Epithelial cell of esophagus (primary cell): ENCODE measurements at regions not wholly inside any gene's neighbourhood (a gene's known extent, or its start where the extent isn't known, plus 50 kb on each side); places are given as distances from the start of the nearest gene placed in this dataset.

ENCODE experiments used
- DNase-seq: peaks from one replicate; pipeline ENCODE4 v3.0.0; 2010; ENCODE audit warnings: low read depth
- H3K4me3 ChIP-seq: 2 replicates; pipeline ENCODE4 v1.5.1; 2011; ENCODE audit warnings: mild to moderate bottlenecking, low read length, control low read depth
- TF ChIP-seq, protein P1 (sequence below): IDR thresholded peaks from 2 replicates; pipeline ENCODE4 v1.5.1; 2011; ENCODE audit warnings: low read depth, mild to moderate bottlenecking, low read length, control low read depth, inconsistent platforms; ENCODE audit not compliant: insufficient read depth; ENCODE audit errors: missing control alignments

DNA sequence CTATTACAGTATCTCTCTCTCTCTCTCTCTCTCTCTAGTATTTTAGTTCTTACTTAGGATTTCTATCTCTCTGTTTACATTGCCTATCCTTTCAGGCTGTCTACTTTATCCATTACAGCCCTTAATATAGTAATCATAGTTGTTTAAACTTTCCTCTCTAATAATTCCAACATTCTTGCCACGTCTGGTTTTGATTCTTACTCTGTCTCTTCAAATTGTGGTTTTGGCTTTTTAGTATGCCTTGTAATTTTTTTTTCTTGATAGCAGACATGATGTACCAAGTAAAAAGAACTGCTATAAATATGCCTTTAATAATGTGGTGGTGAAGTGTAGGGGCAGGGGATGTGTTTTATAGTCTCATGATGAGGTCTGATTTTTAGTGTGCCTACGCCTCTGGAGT lies 1809.5 kb upstream of the CELF4 start:
- no peak for DNase-seq
- TF ChIP-seq, protein P1, sequence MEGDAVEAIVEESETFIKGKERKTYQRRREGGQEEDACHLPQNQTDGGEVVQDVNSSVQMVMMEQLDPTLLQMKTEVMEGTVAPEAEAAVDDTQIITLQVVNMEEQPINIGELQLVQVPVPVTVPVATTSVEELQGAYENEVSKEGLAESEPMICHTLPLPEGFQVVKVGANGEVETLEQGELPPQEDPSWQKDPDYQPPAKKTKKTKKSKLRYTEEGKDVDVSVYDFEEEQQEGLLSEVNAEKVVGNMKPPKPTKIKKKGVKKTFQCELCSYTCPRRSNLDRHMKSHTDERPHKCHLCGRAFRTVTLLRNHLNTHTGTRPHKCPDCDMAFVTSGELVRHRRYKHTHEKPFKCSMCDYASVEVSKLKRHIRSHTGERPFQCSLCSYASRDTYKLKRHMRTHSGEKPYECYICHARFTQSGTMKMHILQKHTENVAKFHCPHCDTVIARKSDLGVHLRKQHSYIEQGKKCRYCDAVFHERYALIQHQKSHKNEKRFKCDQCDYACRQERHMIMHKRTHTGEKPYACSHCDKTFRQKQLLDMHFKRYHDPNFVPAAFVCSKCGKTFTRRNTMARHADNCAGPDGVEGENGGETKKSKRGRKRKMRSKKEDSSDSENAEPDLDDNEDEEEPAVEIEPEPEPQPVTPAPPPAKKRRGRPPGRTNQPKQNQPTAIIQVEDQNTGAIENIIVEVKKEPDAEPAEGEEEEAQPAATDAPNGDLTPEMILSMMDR = no peak
- H3K4me3 ChIP-seq = no peak overlapping the region

DNA sequence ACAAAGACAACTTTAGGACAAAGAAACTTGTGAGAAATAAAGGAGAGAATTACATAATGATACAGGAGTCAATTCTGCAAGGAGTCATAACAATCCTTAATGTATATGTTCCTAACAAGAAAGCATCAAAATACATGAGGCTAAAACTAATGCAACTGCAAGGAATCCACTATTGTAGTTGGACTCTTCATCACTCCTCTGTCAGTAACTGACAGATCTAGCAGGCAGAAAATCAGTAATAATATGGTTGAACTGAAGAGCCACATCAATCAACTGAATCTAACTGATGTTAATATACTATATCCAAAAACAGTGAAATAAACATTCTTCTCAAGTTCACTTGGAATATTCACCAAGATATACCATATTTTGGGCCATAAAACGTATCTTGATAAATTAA lies 1806.4 kb upstream of the CELF4 start:
- no peak for DNase-seq
- H3K4me3 ChIP-seq = no peak overlapping the region

DNA sequence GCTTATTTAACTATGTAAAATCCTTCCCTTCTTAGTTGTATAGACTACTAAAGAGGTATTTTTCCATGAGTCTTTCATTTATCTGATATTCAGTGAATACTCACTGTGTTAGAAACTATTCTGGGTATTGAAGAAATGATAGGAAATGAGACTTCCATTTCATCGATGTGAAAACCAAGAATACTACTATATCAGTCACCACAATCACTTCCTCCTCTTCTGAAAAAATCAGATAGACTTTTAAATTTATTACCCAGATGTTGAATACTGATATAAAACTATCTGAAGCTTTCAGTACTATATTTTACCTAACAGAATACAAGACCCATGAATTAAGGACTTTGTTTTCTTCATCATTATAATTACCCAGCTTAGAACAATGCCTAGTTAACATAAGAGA lies 1801.1 kb upstream of the CELF4 start:
- no peak for DNase-seq
- TF ChIP-seq, protein P1 = no peak
- no peak overlapping the region for H3K4me3 ChIP-seq

More for the DNA sequence above, 1806.4 kb upstream of the CELF4 start:
- TF ChIP-seq, protein P1 = no peak

DNA sequence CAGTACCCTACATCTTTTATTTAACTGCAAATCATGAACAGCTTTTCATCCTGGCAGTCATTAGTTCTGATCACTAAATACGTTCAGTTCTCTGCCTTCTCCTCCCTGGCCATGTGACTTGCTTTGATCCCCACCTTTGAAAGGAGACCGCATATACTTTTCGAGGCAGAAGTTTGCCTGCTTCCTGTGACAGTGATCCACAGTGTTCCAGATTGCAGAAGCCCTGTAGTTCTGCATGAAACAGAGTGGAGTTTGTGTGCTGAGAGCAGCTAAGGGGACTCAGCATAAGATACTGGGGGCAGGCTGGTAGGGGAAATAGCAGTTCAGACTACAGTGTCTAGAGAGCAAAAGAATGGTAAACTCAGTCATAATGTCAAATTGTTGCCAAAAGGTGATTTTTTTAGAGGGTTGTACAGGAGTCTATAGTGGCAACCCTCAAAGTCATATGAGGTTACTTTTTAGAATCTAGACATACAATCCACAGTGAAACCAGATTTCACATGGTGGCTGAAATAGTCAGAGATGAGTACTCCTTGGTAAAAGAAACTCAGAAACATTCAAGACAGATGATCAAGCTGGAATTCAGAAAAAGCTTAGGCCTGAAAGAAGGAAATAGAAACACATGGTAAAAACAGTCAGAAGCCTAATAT lies 1800.4 kb upstream of the CELF4 start:
- no peak for DNase-seq
- H3K4me3 ChIP-seq = no peak overlapping the region
- TF ChIP-seq, protein P1 = no peak

DNA sequence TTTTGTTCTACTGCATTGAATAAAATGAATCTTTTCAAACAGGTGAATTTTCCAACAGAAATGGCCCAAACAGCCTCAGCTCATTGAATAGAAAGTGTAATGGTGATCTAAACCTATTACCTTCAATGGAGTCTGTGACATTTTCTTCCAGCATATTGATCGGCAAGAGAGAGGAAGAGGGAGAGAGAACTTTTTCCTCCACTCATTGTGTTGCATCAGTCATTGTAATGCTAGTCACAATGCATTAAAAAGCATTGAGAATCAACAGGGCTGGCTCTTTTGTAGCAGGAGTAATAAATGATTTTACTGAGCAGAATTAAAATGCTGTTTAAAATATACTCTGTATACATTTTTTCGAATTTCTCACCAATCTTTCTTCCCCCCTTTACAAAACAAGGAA lies 1794.5 kb upstream of the CELF4 start:
- TF ChIP-seq, protein P1 = no peak
- no peak for DNase-seq
- H3K4me3 ChIP-seq = no peak overlapping the region

DNA sequence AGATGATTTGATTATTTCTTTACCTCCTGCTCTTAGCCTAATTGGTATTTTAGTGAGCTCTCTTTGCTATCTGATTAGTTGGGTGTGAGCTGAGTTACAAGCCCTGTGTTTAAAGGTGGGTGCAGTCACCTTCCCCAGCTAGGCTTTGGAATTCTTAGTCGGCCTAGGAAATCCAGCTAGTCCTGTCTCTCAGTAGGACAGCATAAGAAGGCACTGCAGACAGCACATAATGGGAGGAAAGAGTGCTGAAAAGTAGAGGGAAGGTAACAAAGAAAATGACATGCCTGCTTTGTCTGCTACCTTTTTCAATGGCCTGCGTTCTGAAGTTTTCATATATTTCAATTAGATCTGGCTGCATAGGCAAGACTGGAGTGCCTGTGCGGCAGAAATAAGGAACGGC lies 1794.0 kb upstream of the CELF4 start:
- no peak for DNase-seq
- no peak overlapping the region for H3K4me3 ChIP-seq
- TF ChIP-seq, protein P1 = no peak

DNA sequence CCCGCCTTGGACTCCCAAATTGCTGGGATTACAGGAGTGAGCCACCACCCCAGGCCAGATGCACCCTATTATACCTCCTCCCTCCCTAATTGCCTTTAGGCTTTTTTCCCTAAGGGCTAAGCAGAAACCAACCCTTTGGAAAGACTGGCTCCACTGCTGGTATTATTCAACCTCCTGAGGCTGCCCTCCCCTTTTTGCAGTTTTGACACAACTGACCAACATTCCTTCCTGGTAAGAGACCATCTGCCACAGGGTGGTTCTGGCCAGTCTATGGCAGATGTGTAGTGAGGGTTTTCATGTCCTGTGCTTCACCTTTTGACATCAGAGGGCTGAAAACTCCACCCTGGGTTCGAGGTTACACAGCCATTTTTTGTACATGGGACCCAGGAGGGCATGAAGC lies 1785.3 kb upstream of the CELF4 start:
- TF ChIP-seq, protein P1 = no peak
- no peak for DNase-seq
- no peak overlapping the region for H3K4me3 ChIP-seq
